Mesendoderm (in vitro differentiated cells): ENCODE measurements at regions not wholly inside any gene's neighbourhood (a gene's known extent, or its start where the extent isn't known, plus 50 kb on each side); places are given as distances from the start of the nearest gene placed in this dataset.

ENCODE experiments used
- DNase-seq: peaks from one replicate; pipeline ENCODE4 v3.0.0; 2013
- H2AK5ac ChIP-seq: 2 replicates; pipeline ENCODE4 v1.6.1; 2013; ENCODE audit warnings: low read length, inconsistent platforms
- H2BK120ac ChIP-seq: 2 replicates; pipeline ENCODE4 v1.6.1; 2013; ENCODE audit warnings: low read depth, mild to moderate bottlenecking, low read length, moderate library complexity, mixed read lengths
- H2BK15ac ChIP-seq: replicated peaks from 2 replicates; pipeline ENCODE4 v1.6.1; 2013; ENCODE audit warnings: low read depth, mild to moderate bottlenecking, moderate library complexity
- H2BK5ac ChIP-seq: 2 replicates; pipeline ENCODE4 v1.6.1; 2013; ENCODE audit warnings: low read length, inconsistent platforms
- H3K18ac ChIP-seq: 2 replicates; pipeline ENCODE4 v1.6.1; 2013; ENCODE audit warnings: mild to moderate bottlenecking, low read length, mixed read lengths
- H3K23ac ChIP-seq: one replicate; pipeline ENCODE4 v1.6.1; 2013; ENCODE audit warnings: low read length
- H3K27ac ChIP-seq: 2 replicates; pipeline ENCODE4 v1.5.1; 2013; ENCODE audit warnings: low read depth, mild to moderate bottlenecking, inconsistent platforms, low read length, moderate library complexity
- H3K27me3 ChIP-seq: 2 replicates; pipeline ENCODE4 v1.6.1; 2013; ENCODE audit warnings: low read length, control low read depth, mild to moderate bottlenecking, inconsistent platforms; ENCODE audit not compliant: insufficient read depth, poor library complexity
- H3K36me3 ChIP-seq: 2 replicates; pipeline ENCODE4 v1.6.1; 2013; ENCODE audit warnings: low read length, inconsistent platforms; ENCODE audit not compliant: control insufficient read depth, insufficient read depth
- H3K4ac ChIP-seq: one replicate; pipeline ENCODE4 v1.6.1; 2013; ENCODE audit warnings: low read depth, mild to moderate bottlenecking, low read length, moderate library complexity
- H3K4me1 ChIP-seq: 2 replicates; pipeline ENCODE4 v1.6.1; 2013; ENCODE audit warnings: low read depth, low read length, inconsistent platforms; ENCODE audit not compliant: control insufficient read depth
- H3K4me2 ChIP-seq: 2 replicates; pipeline ENCODE4 v1.6.1; 2013; ENCODE audit warnings: low read length
- H3K4me3 ChIP-seq: 2 replicates; pipeline ENCODE4 v1.5.1; 2013; ENCODE audit warnings: mild to moderate bottlenecking, low read length
- H3K56ac ChIP-seq: one replicate; pipeline ENCODE4 v1.6.1; 2013; ENCODE audit warnings: low read length
- H3K79me1 ChIP-seq: 2 replicates; pipeline ENCODE4 v1.6.1; 2013; ENCODE audit warnings: low read length, inconsistent platforms
- H3K79me2 ChIP-seq: 2 replicates; pipeline ENCODE4 v1.6.1; 2013; ENCODE audit warnings: mild to moderate bottlenecking, low read length; ENCODE audit not compliant: control insufficient read depth, insufficient read depth
- H3K9ac ChIP-seq: 2 replicates; pipeline ENCODE4 v1.6.1; 2013; ENCODE audit warnings: low read length, inconsistent platforms
- H4K5ac ChIP-seq: one replicate; pipeline ENCODE4 v1.6.1; 2013; ENCODE audit warnings: low read length
- H4K8ac ChIP-seq: one replicate; pipeline ENCODE4 v1.6.1; 2013; ENCODE audit warnings: low read depth, mild to moderate bottlenecking, control low read depth, low read length, moderate library complexity
- WGBS: extraction: QIAGEN DNeasy Blood & Tissue Kit; methylation state at CpG from one replicate; pipeline ENCODE4 v1.1.7; 2013; ENCODE audit warnings: low lambda C conversion rate, missing lambda C conversion rate; ENCODE audit not compliant: insufficient coverage; ENCODE audit errors: extremely low coverage; 5-methylcytosine and 5-hydroxymethylcytosine counted together

DNA sequence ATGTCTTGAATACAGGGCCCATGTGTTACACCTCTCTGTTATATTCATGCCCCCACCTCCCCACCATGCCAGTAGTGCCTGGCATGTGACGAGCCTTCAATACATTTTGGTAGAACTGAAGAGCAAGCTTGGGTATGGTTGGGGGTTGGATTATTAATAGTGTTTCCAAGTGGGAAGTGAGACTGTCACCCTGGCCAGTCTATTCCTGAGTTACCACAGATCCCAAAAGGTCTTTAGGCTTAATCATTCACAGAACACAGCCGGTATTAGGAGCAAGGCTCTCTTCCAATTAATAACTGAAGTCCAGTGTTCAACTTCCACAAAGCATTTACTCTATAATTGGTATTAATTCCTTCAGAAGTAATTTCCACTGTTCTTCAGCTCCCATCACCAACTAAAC, 231.9 kb upstream of the LRTM1 start:
- no peak overlapping the region for H3K56ac ChIP-seq
- H3K4ac ChIP-seq: no peak overlapping the region
- H3K23ac ChIP-seq: no peak overlapping the region
- H3K79me1 ChIP-seq: no peaks in the 10 kb centered on the region
- no peak overlapping the region for H4K8ac ChIP-seq
- H2BK15ac ChIP-seq: no peak overlapping the region
- no peak overlapping the region for H3K9ac ChIP-seq
- H3K4me2 ChIP-seq: no peak overlapping the region
- no CpG with 5 or more reads among the region's 2 CpGs for WGBS
- no peak overlapping the region for H4K5ac ChIP-seq
- H3K18ac ChIP-seq: no peak overlapping the region
- H3K4me1 ChIP-seq: no peaks in the 10 kb centered on the region
- no peak for DNase-seq
- no peak overlapping the region for H3K27ac ChIP-seq
- no peaks in the 10 kb centered on the region for H3K79me2 ChIP-seq
- no peak overlapping the region for H2BK5ac ChIP-seq
- no peak overlapping the region for H3K4me3 ChIP-seq
- no peak overlapping the region for H2BK120ac ChIP-seq
- no peaks in the 10 kb centered on the region for H3K27me3 ChIP-seq
- no peak overlapping the region for H2AK5ac ChIP-seq
- no peaks in the 10 kb centered on the region for H3K36me3 ChIP-seq

DNA sequence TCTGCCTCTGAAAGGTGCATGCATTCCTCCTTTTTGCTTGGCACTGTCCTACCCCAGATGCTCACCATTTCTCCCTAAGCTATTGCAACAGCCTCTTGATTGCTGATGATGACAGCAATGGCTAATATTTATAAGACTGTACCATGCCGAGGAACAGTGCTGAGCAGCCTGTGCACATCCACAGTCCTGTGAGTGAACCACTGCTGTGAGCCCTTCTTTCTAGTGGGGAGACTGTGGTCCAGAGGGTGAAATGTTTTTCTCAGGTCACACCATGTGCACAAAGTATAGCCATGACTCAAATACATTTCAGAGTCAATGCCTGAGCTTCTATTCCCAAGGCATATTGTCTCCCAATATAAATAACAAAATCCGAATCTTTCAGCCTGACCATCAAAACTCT, 231.2 kb upstream of the LRTM1 start:
- Histone ChIP-seq H2BK15ac (no peak overlapping the region), H3K4me3 (no peak overlapping the region), H2BK5ac (no peak overlapping the region), H3K4ac (no peak overlapping the region), H4K5ac (no peak overlapping the region), H3K4me2 (no peak overlapping the region), H3K27me3 (no peaks in the 10 kb centered on the region), H3K79me2 (no peaks in the 10 kb centered on the region), H3K4me1 (no peaks in the 10 kb centered on the region), H3K9ac (no peak overlapping the region), H3K79me1 (no peaks in the 10 kb centered on the region), H2AK5ac (no peak overlapping the region), H3K23ac (no peak overlapping the region), H3K27ac (no peak overlapping the region), H3K18ac (no peak overlapping the region), H2BK120ac (no peak overlapping the region), H3K56ac (no peak overlapping the region), H4K8ac (no peak overlapping the region), H3K36me3 (no peaks in the 10 kb centered on the region)
- no peak for DNase-seq
- WGBS: no CpG with 5 or more reads among the region's 2 CpGs

DNA sequence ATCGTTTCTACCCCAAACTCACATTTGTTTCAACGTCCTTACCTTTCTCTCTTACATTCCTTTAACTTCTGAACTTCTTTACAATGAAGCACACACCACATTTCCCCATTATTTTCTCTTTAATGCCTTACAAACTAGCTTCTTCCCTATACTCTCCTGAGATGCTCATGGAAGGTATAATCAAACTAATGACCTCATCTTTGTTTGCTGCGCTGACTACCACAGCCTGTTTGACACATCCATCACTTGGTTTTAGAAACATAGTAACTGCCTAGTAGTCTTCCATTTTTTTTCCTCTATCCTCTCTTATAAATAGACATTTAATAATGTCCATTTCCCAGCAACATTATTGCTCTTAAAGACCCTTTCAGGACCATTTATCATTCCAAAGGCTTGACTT, 230.5 kb upstream of the LRTM1 start:
- Histone ChIP-seq H3K4me3 (no peak overlapping the region), H3K9ac (no peak overlapping the region), H3K79me1 (no peaks in the 10 kb centered on the region), H3K79me2 (no peaks in the 10 kb centered on the region), H2BK120ac (no peak overlapping the region), H3K4ac (no peak overlapping the region), H3K56ac (no peak overlapping the region), H3K27ac (no peak overlapping the region), H2AK5ac (no peak overlapping the region), H4K5ac (no peak overlapping the region), H3K36me3 (no peaks in the 10 kb centered on the region), H3K4me2 (no peak overlapping the region), H2BK5ac (no peak overlapping the region), H3K27me3 (no peaks in the 10 kb centered on the region), H4K8ac (no peak overlapping the region), H3K4me1 (no peaks in the 10 kb centered on the region), H3K23ac (no peak overlapping the region), H3K18ac (no peak overlapping the region), H2BK15ac (no peak overlapping the region)
- no peak for DNase-seq
- 100% methylated on average over 2 of the region's 3 CpGs for WGBS

DNA sequence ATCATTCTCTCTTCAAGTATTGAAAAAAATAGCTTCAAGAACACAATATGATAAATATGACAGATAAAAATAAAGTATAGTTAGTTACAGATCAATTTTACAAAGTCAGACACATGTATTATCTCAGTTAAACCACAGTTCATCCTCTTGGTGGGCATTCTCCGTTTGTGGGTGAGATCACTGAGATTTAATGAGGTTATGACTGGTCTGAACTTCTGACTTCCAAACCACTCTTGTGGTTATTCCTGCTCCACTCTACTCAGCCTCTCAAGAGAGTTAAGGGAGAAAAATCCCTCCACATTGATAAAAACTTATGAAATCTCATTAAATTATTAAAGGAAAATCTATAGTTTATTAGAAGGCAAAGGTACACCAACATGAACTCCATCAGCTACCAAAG, 229.9 kb upstream of the LRTM1 start:
- Histone ChIP-seq H3K9ac (no peak overlapping the region), H3K79me2 (no peaks in the 10 kb centered on the region), H4K5ac (no peak overlapping the region), H2BK5ac (no peak overlapping the region), H3K56ac (no peak overlapping the region), H3K4me2 (no peak overlapping the region), H2BK15ac (no peak overlapping the region), H3K4ac (no peak overlapping the region), H3K18ac (no peak overlapping the region), H3K79me1 (no peaks in the 10 kb centered on the region), H3K27me3 (no peaks in the 10 kb centered on the region), H4K8ac (no peak overlapping the region), H3K36me3 (no peaks in the 10 kb centered on the region), H3K4me3 (no peak overlapping the region), H2BK120ac (no peak overlapping the region), H3K23ac (no peak overlapping the region), H2AK5ac (no peak overlapping the region), H3K27ac (no peak overlapping the region), H3K4me1 (no peaks in the 10 kb centered on the region)
- no peak for DNase-seq
- no CpG with 5 or more reads among the region's 1 CpG for WGBS

DNA sequence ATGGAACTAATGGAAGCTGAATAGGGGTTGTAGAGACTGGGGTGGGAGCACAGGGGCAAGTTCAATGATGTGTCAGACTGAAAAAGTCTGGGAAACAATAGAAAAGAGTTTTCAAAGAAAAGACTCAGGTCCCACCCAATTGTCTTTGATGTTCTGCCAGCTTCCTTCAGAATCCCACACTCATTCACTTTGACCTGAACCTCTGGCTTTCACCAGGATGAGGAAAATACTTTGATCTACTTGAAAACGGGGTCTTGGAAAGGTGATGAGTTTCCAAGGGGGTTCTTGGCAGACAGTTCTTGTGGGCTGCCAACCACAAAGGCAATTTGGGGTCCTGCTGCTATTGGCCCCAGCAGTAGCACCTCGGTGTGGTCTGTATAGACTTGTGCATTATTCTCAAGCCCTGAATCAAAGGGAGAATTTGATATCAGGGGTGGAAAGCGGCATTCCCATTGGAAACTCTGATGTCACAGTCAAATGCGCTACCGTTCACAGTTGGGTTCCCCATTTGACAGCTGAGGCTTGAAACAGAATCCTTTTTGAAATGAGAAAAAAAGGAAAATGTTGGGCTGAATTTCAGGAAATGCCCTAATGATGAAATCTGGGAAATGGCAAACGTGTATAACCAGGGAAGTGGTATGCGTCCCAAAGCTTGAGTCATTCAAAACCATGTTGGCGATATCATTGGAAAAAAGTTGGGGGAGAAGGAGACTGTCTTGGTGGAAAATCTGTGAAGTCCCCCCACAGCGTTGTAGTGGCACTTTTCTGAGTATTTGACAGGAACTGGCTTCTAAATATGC, 229.2 kb upstream of the LRTM1 start:
- Histone ChIP-seq H3K79me1 (no peaks in the 10 kb centered on the region), H3K4me3 (no peak overlapping the region), H3K27me3 (no peaks in the 10 kb centered on the region), H3K79me2 (no peaks in the 10 kb centered on the region), H2BK5ac (no peak overlapping the region), H3K9ac (no peak overlapping the region), H4K5ac (no peak overlapping the region), H3K18ac (no peak overlapping the region), H3K4me2 (no peak overlapping the region), H3K4me1 (no peaks in the 10 kb centered on the region), H2BK15ac (no peak overlapping the region), H2AK5ac (no peak overlapping the region), H2BK120ac (no peak overlapping the region), H3K56ac (no peak overlapping the region), H3K36me3 (no peaks in the 10 kb centered on the region), H3K23ac (no peak overlapping the region), H3K27ac (no peak overlapping the region), H4K8ac (no peak overlapping the region), H3K4ac (no peak overlapping the region)
- no CpG with 5 or more reads among the region's 9 CpGs for WGBS
- DNase-seq: no peak
